ENCODE measurements at regions not wholly inside any gene's neighbourhood (a gene's known extent, or its start where the extent isn't known, plus 50 kb on each side); places are given as distances from the start of the nearest gene placed in this dataset.

DNA sequence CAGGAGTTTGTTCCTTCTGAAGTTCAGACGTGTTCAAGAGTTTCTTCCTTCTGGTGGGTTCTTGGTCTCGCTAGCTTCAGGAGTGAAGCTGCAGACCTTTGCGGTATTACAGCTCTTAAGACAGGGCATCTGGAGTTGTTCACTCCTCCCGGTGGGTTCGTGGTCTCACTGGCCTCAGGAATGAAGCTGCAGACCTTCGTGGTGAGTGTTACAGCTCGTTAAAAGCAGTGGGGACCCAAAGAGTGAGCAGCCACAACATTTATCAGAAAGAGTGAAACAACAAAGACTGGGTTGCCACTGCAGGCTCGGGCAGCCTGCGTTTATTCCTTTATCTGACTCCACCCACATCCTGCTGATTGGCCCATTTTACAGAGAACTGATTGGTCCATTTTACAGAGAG lies 373.1 kb downstream of the ETS1 start:
- Histone ChIP-seq H3K9me1 (ENCODE audit: insufficient read depth, low read length) (no peaks in the 10 kb centered on the region), H3K27me3 (ENCODE audit: control insufficient read depth, insufficient read depth, low read length) (no peaks in the 10 kb centered on the region), H3K4me2 (ENCODE audit: low read depth, low read length) (no peak overlapping the region), H3K4me3 (ENCODE audit: insufficient read depth, low read depth, low read length) (no peak overlapping the region), H3K4ac (ENCODE audit: low read depth, low read length) (no peak overlapping the region), H2AFZ (replicated peaks; ENCODE audit: low read length, poor library complexity) (no peak overlapping the region), H3K23ac (ENCODE audit: low read depth, low read length) (no peak overlapping the region), H3K4me1 (ENCODE audit: control insufficient read depth, insufficient read depth, low read length) (peaks cover 6% of the 10 kb centered on the region), H4K20me1 (ENCODE audit: insufficient read depth, low read length) (no peaks in the 10 kb centered on the region), H3K56ac (ENCODE audit: extremely low read depth, insufficient read depth, low read length) (no peak overlapping the region), H3K18ac (ENCODE audit: low read depth, low read length) (no peak overlapping the region), H2BK15ac (ENCODE audit: low read depth, low read length) (peak overlapping the region; percentile 37; the same call in 1 of the 3 replicates), H4K8ac (ENCODE audit: low read depth in 2 of 2, low read length in 2 of 2) (no peak overlapping the region), H2AK9ac (replicated peaks; ENCODE audit: low read depth, low read length, poor library complexity) (no peak overlapping the region), H3K79me1 (ENCODE audit: low read depth in 1 of 2, low read length in 2 of 2) (no peaks in the 10 kb centered on the region), H2BK5ac (ENCODE audit: low read depth, low read length, poor library complexity, severe bottlenecking) (no peak overlapping the region), H3K27ac (ENCODE audit: insufficient read depth, low read length) (no peak overlapping the region), H3K36me3 (ENCODE audit: control insufficient read depth, insufficient read depth, low read length) (no peaks in the 10 kb centered on the region), H3K9me3 (ENCODE audit: control insufficient read depth, insufficient read depth, low read length) (no peaks in the 10 kb centered on the region), H2AK5ac (ENCODE audit: low read depth, low read length) (no peak overlapping the region), H4K5ac (ENCODE audit: low read depth, low read length) (no peak overlapping the region), H3K14ac (replicated peaks; ENCODE audit: low read depth, low read length) (no peak overlapping the region; the same call in 1 of the 2 replicates), H3K9ac (ENCODE audit: low read depth, low read length) (no peak overlapping the region), H2BK120ac (ENCODE audit: low read depth, low read length) (no peak overlapping the region), H4K91ac (ENCODE audit: insufficient read depth, low read depth, low read length) (no peak overlapping the region), H2BK20ac (ENCODE audit: low read depth, low read length) (no peak overlapping the region)
- dilution Hi-C loops (cut with HindIII; ENCODE audit: low sequenced_read_pairs, unreplicated experiment) (no loop called here), in situ Hi-C loops (cut with MboI; ENCODE audit: low sequenced_read_pairs) (no loop called here), intact Hi-C loops (cut with micrococcal nuclease) (no loop called here)
- TF ChIP-seq, protein P1, sequence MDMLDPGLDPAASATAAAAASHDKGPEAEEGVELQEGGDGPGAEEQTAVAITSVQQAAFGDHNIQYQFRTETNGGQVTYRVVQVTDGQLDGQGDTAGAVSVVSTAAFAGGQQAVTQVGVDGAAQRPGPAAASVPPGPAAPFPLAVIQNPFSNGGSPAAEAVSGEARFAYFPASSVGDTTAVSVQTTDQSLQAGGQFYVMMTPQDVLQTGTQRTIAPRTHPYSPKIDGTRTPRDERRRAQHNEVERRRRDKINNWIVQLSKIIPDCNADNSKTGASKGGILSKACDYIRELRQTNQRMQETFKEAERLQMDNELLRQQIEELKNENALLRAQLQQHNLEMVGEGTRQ (IDR thresholded peaks at IDR 0.05; ENCODE audit: low read depth, low read length) = no peak
- TF ChIP-seq CEBPB (IDR thresholded peaks at IDR 0.05; ENCODE audit: low read depth, low read length) (no peak), RAD21 (IDR thresholded peaks at IDR 0.05; ENCODE audit: low read length) (no peak), SMC3 (IDR thresholded peaks at IDR 0.05; ENCODE audit: low read depth, low read length) (no peak), CHD1 (IDR thresholded peaks at IDR 0.05; ENCODE audit: low read depth, low read length) (no peak), FOS (IDR thresholded peaks at IDR 0.05; ENCODE audit: low read depth, low read length) (no peak), BHLHE40 (IDR thresholded peaks at IDR 0.05; ENCODE audit: low read depth, low read length) (no peak), RFX5 (IDR thresholded peaks at IDR 0.05; ENCODE audit: low read depth, low read length) (no peak), MXI1 (IDR thresholded peaks at IDR 0.05; ENCODE audit: borderline replicate concordance, low read depth, low read length) (no peak), POLR2A (IDR thresholded peaks at IDR 0.05; ENCODE audit: low read depth, low read length) (no peak), MAFK (IDR thresholded peaks at IDR 0.05; ENCODE audit: low read depth, low read length) (no peak), NFE2L2 (IDR thresholded peaks at IDR 0.05; ENCODE audit: low read depth, low read length) (no peak), RCOR1 (IDR thresholded peaks at IDR 0.05; ENCODE audit: insufficient replicate concordance, low read length) (no peak), MAZ (IDR thresholded peaks at IDR 0.05; ENCODE audit: borderline replicate concordance, low read depth, low read length) (no peak)
- TF ChIP-seq, protein P2, sequence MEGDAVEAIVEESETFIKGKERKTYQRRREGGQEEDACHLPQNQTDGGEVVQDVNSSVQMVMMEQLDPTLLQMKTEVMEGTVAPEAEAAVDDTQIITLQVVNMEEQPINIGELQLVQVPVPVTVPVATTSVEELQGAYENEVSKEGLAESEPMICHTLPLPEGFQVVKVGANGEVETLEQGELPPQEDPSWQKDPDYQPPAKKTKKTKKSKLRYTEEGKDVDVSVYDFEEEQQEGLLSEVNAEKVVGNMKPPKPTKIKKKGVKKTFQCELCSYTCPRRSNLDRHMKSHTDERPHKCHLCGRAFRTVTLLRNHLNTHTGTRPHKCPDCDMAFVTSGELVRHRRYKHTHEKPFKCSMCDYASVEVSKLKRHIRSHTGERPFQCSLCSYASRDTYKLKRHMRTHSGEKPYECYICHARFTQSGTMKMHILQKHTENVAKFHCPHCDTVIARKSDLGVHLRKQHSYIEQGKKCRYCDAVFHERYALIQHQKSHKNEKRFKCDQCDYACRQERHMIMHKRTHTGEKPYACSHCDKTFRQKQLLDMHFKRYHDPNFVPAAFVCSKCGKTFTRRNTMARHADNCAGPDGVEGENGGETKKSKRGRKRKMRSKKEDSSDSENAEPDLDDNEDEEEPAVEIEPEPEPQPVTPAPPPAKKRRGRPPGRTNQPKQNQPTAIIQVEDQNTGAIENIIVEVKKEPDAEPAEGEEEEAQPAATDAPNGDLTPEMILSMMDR (conservative IDR thresholded peaks at IDR 0.05; ENCODE audit: low read depth, low read length) = no peak
- TF ChIP-seq, protein P3, sequence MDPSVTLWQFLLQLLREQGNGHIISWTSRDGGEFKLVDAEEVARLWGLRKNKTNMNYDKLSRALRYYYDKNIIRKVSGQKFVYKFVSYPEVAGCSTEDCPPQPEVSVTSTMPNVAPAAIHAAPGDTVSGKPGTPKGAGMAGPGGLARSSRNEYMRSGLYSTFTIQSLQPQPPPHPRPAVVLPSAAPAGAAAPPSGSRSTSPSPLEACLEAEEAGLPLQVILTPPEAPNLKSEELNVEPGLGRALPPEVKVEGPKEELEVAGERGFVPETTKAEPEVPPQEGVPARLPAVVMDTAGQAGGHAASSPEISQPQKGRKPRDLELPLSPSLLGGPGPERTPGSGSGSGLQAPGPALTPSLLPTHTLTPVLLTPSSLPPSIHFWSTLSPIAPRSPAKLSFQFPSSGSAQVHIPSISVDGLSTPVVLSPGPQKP (IDR thresholded peaks at IDR 0.05; ENCODE audit: borderline replicate concordance, low read depth, low read length) = no peak
- ChIA-PET CTCF (no interaction called here), POLR2A (ENCODE audit: unreplicated experiment) (no interaction called here)
- WGBS, 2 experiments (ENCODE audit: extremely low coverage in 2 of 2, insufficient read length in 1 of 2) = 99% methylated on average over 7 of the region's 9 CpGs; no CpG with 5 or more reads in 1 of the 2 experiments
- no TSS peak for BruUV-seq (replicated peaks)
- DNase-seq = no peak
- ATAC-seq (ENCODE audit: low read depth) = no peak
